Endothelial cell of umbilical vein (primary cell): ENCODE measurements at regions not wholly inside any gene's neighbourhood (a gene's known extent, or its start where the extent isn't known, plus 50 kb on each side); places are given as distances from the start of the nearest gene placed in this dataset.

Experiments
- EZH2 ChIP-seq: IDR thresholded peaks from 2 replicates; pipeline ENCODE4 v1.6.1; 2012; ENCODE audit warnings: borderline replicate concordance, low read depth, mild to moderate bottlenecking, moderate library complexity, low read length, inconsistent platforms; ENCODE audit not compliant: severe bottlenecking
- FOS ChIP-seq: IDR thresholded peaks from 2 replicates; pipeline ENCODE4 v1.6.1; 2011; ENCODE audit warnings: mild to moderate bottlenecking, low read length, moderate library complexity, borderline replicate concordance; ENCODE audit not compliant: insufficient read depth
- GATA2 ChIP-seq: IDR thresholded peaks from 2 replicates; pipeline ENCODE4 v1.7.0; 2011; ENCODE audit warnings: low read depth, mild to moderate bottlenecking, moderate library complexity, mixed read lengths, low read length; ENCODE audit not compliant: insufficient read length, insufficient read depth
- JUN ChIP-seq: IDR thresholded peaks from 2 replicates; pipeline ENCODE4 v1.6.1; 2011; ENCODE audit warnings: borderline replicate concordance, low read depth; ENCODE audit not compliant: insufficient read length, insufficient read depth
- POLR2A ChIP-seq: IDR thresholded peaks from 2 replicates; pipeline ENCODE4 v1.6.1; 2012; ENCODE audit warnings: low read depth, mild to moderate bottlenecking, control low read depth, low read length
- POLR2AphosphoS5 ChIP-seq: IDR thresholded peaks from 2 replicates; pipeline ENCODE4 v1.6.1; 2012; ENCODE audit warnings: low read depth, mild to moderate bottlenecking, control low read depth, low read length, moderate library complexity; ENCODE audit not compliant: insufficient read depth
- TF ChIP-seq, protein P1 (sequence below), 2 donors: IDR thresholded peaks; 1 replicate in 1 of 2; 2 replicates in 1 of 2; pipeline ENCODE4 v1.5.1; 2011; ENCODE audit warnings: low read length in 2 of 2, mild to moderate bottlenecking in 2 of 2, moderate library complexity in 2 of 2, control low read depth in 1 of 2, inconsistent platforms in 1 of 2, low read depth in 1 of 2; ENCODE audit not compliant: insufficient read depth in 1 of 2; ENCODE audit errors: extremely low read depth in 1 of 2
- TF ChIP-seq, protein P2 (sequence below): IDR thresholded peaks from 2 replicates; pipeline ENCODE4 v1.6.1; 2011; ENCODE audit not compliant: insufficient read depth, insufficient read length

DNA sequence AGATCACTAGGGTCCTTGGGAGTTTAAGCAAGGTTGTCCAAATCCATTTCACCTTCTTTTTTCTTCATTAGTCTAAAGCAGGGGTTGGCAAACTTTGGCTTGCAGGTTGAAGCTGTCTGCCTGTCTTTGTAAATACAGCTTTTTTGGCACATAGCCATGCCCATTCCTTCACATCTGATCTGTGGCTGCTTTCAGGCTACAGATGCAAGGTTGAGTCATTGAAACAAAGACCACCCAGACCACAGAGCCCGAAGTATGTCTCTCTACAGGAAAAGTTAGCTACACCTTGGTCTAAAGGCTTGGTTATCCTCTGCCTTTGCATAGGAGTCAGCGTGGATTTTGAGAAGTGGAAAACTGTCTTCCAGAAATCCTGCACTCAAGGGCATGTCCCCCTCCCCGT, 238.1 kb upstream of the STS start:
- TF ChIP-seq, protein P1, sequence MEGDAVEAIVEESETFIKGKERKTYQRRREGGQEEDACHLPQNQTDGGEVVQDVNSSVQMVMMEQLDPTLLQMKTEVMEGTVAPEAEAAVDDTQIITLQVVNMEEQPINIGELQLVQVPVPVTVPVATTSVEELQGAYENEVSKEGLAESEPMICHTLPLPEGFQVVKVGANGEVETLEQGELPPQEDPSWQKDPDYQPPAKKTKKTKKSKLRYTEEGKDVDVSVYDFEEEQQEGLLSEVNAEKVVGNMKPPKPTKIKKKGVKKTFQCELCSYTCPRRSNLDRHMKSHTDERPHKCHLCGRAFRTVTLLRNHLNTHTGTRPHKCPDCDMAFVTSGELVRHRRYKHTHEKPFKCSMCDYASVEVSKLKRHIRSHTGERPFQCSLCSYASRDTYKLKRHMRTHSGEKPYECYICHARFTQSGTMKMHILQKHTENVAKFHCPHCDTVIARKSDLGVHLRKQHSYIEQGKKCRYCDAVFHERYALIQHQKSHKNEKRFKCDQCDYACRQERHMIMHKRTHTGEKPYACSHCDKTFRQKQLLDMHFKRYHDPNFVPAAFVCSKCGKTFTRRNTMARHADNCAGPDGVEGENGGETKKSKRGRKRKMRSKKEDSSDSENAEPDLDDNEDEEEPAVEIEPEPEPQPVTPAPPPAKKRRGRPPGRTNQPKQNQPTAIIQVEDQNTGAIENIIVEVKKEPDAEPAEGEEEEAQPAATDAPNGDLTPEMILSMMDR (IDR thresholded peaks at IDR 0.05; ENCODE audit: extremely low read depth in 1 of 2, insufficient read depth in 1 of 2, low read depth in 1 of 2, low read length in 2 of 2) = no peak
- TF ChIP-seq, protein P2, sequence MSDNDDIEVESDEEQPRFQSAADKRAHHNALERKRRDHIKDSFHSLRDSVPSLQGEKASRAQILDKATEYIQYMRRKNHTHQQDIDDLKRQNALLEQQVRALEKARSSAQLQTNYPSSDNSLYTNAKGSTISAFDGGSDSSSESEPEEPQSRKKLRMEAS = no peak
- TF ChIP-seq POLR2A (no peak), EZH2 (no peak), FOS (no peak), POLR2AphosphoS5 (no peak), GATA2 (no peak), JUN (no peak)
